Stimulated activated effector memory CD8-positive, alpha-beta T cell treated with anti-CD3 and anti-CD28 coated beads, Interleukin-12 subunit alpha, Interleukin-12 subunit beta, amount 100 ng/mL, for 72 hours (primary cell): ENCODE measurements at regions not wholly inside any gene's neighbourhood (a gene's known extent, or its start where the extent isn't known, plus 50 kb on each side); places are given as distances from the start of the nearest gene placed in this dataset.
"Not testable (repeated sequence)": the region's sequence is repeated elsewhere in the genome, so short reads cannot be mapped to it uniquely, and the experiment has no call there.

Source experiments
- ATAC-seq: fragments of 150-1000 bp; cut with Tn5 transposase; 2 replicates; pipeline ENCODE4 v1.10.0; 2021
- DNase-seq, 2 donors: peaks; one replicate each; pipeline ENCODE4 v3.0.0; 2021 to 2022; ENCODE audit warnings: low spot score in 2 of 2
- H3K27ac Mint-ChIP-seq: one replicate; pipeline ENCODE4 v1.8.0; 2022; ENCODE audit warnings: mild to moderate bottlenecking, mixed read lengths
- H3K36me3 Mint-ChIP-seq: one replicate; pipeline ENCODE4 v1.8.0; 2022; ENCODE audit warnings: mild to moderate bottlenecking, mixed read lengths
- H3K4me1 Mint-ChIP-seq: one replicate; pipeline ENCODE4 v1.8.0; 2022; ENCODE audit warnings: mixed read lengths
- H3K4me3 Mint-ChIP-seq: one replicate; pipeline ENCODE4 v1.8.0; 2022; ENCODE audit warnings: mild to moderate bottlenecking, mixed read lengths
- H3K9me3 Mint-ChIP-seq: one replicate; pipeline ENCODE4 v1.8.0; 2022; ENCODE audit warnings: mixed read lengths

DNA sequence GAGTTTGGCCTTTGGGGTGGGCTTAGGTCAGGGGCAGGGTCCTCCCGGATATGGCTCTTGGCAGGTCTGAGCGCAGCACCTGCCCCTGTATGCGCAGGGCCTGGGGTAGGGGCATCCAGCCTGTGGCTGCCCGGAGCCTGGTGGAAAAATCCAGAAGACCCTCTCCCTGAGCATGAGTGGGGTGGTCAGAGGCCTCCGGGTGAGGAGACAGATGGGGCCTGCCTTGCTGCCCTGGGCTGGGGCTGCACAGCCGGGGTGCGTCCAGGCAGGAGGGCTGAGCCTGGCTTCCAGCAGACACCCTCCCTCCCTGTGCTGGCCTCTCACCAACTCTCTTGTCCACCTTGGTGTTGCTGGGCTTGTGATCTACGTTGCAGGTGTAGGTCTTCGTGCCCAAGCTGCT, 99.1 kb downstream of the TMEM121 start:
- H3K4me1 Mint-ChIP-seq, ATAC-seq, H3K36me3 Mint-ChIP-seq, H3K4me3 Mint-ChIP-seq, DNase-seq, H3K9me3 Mint-ChIP-seq: not testable (repeated sequence)
- peak overlapping the region; percentile 58 for H3K27ac Mint-ChIP-seq

DNA sequence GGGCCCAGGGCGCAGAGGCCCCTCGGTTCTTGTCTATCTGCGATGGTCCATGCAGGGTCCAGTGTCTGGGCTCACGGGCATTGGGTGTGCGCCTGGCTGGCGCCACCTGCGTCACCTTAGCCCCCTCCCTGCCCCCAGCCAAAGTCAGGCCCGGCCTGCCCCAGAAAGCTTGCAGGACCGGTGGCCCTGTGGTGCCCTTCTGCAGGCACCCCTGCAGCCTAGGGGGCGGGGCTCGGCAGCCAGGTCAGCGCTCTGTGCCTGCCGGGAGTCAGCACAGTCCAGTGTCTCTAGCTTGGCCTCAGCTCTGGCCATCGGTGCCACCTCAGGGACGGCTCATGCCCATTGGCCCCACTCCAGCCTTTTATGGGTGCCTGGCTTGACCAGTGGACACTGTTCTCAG, 99.7 kb downstream of the TMEM121 start:
- not testable (repeated sequence) for DNase-seq, H3K4me1 Mint-ChIP-seq, H3K4me3 Mint-ChIP-seq, H3K9me3 Mint-ChIP-seq, H3K27ac Mint-ChIP-seq, H3K36me3 Mint-ChIP-seq
- peak; percentile 14 for ATAC-seq

DNA sequence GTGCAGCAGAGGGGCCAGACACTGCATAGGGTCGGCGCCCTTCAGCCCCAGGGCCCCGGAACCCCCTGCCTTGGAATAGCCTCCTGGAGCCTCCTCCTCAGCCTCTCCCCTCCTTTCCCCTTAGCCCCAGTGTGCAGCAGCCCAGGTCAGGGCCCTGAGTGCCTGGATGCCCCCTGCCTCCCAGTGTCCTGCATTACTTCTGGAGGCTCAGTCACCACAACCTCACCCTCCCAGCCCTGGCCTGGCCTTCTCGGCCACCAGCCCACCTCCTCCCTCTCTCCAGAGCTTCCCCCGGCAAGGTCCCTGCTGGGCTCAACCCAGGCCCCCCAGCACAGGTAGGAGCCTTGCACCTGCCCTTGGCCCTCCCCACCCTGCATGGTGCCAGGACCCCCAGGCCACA, 100.3 kb downstream of the TMEM121 start:
- H3K9me3 Mint-ChIP-seq, H3K36me3 Mint-ChIP-seq, DNase-seq, H3K27ac Mint-ChIP-seq, H3K4me3 Mint-ChIP-seq, H3K4me1 Mint-ChIP-seq: not testable (repeated sequence)
- peak; percentile 39 for ATAC-seq

DNA sequence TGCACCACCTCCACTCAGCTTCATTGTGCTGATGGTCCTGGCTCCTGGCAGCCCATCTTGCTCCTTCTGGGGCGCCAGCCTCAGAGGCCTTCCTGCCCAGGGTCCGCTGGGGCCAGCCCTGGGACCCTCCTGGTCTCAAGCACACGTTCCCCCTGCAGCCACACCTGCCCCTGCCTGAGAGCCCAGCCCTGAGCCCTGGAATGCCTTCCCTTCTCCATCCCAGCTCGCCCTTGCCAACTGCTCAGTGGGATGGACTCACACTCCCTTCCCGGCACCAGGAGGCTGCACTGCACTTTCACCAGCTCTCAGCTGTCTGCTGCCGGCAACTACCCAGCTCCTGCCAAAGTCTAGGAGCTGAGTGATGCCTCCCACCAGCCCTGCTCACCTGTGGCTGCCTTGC, 100.9 kb downstream of the TMEM121 start:
- DNase-seq, H3K4me1 Mint-ChIP-seq, H3K4me3 Mint-ChIP-seq, ATAC-seq, H3K36me3 Mint-ChIP-seq, H3K27ac Mint-ChIP-seq, H3K9me3 Mint-ChIP-seq: not testable (repeated sequence)

- H3K9me3 Mint-ChIP-seq: no peaks in the 10 kb centered on the region
- no peak overlapping the region for H3K27ac Mint-ChIP-seq
- H3K4me3 Mint-ChIP-seq: no peak overlapping the region
- DNase-seq: no peak
- ATAC-seq: no peak
- no peaks in the 10 kb centered on the region for H3K36me3 Mint-ChIP-seq
- peaks cover 5% of the 10 kb centered on the region for H3K4me1 Mint-ChIP-seq
Measured at GRCh38 chr14:105627701-105628100, 101.3 kb downstream of the TMEM121 start.

- ATAC-seq, H3K27ac Mint-ChIP-seq, H3K36me3 Mint-ChIP-seq, H3K4me3 Mint-ChIP-seq, DNase-seq, H3K4me1 Mint-ChIP-seq, H3K9me3 Mint-ChIP-seq: not testable (repeated sequence)
Measured at GRCh38 chr14:105628126-105628525, 101.7 kb downstream of the TMEM121 start.

- H3K9me3 Mint-ChIP-seq, H3K4me3 Mint-ChIP-seq, H3K36me3 Mint-ChIP-seq, DNase-seq, H3K27ac Mint-ChIP-seq, H3K4me1 Mint-ChIP-seq: not testable (repeated sequence)
- ATAC-seq: peak; percentile 33
Measured at GRCh38 chr14:105628531-105629067, 102.2 kb downstream of the TMEM121 start.

DNA sequence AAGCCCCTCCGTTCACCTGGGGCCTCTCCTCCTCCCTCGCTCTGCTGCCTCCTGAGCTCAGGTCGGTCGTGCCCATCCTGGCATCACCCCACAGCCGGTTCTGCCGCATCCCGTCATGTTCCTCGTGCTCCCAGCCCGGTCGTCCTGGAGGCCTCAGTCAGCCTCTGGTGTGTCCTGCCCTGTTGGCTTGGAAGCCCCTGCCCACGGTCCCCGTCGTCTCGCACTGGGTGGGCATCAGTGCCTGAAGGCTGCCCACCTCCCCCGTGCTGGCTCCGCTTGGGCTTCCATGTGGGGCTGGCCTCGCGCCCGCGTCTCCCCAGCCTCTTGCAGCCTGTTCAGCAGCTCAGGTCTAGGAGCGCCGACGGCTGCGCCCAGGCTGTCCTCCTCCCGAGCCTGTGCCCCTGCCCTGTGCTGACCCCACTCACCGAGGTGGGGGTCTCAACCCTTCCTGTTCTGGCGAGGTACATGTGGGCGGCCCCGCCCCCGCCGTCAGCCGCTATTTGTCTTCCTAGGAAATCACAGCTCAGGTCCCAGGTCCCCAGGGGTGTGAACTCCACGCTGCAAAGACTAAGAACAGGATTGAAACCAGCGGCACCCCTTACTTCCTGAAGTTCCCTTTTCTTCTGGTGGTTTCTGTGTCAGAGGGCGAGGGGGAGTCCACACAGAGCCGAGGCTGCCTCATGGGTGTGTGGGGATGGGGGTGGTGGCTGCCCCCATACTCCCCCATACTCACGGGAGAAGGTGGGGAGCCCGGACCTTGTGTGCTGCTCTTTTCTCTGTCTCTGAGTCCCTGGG, 102.9 kb downstream of the TMEM121 start:
- H3K9me3 Mint-ChIP-seq, H3K4me3 Mint-ChIP-seq, DNase-seq, H3K27ac Mint-ChIP-seq, H3K4me1 Mint-ChIP-seq, H3K36me3 Mint-ChIP-seq, ATAC-seq: not testable (repeated sequence)

DNA sequence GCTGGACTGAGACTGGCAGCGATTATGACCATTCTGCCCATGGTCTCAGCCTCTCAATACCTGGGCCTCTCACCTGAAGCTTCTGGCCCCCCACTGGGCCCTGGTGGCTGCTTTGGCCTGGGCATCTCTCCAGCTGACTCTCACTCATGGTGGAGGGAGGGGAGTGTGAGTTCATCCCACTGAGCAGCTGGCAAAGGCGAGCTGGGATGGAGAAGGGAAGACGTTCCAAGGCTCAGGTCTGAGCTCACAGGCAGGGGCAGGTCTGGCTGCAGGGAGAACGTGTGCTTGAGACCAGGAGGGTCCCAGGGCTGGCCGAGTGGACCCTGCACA, 103.5 kb downstream of the TMEM121 start:
- no peak for DNase-seq
- no peaks in the 10 kb centered on the region for H3K9me3 Mint-ChIP-seq
- peaks cover 5% of the 10 kb centered on the region for H3K4me1 Mint-ChIP-seq
- ATAC-seq: no peak
- H3K36me3 Mint-ChIP-seq: no peaks in the 10 kb centered on the region
- H3K4me3 Mint-ChIP-seq: no peak overlapping the region
- H3K27ac Mint-ChIP-seq: no peak overlapping the region

DNA sequence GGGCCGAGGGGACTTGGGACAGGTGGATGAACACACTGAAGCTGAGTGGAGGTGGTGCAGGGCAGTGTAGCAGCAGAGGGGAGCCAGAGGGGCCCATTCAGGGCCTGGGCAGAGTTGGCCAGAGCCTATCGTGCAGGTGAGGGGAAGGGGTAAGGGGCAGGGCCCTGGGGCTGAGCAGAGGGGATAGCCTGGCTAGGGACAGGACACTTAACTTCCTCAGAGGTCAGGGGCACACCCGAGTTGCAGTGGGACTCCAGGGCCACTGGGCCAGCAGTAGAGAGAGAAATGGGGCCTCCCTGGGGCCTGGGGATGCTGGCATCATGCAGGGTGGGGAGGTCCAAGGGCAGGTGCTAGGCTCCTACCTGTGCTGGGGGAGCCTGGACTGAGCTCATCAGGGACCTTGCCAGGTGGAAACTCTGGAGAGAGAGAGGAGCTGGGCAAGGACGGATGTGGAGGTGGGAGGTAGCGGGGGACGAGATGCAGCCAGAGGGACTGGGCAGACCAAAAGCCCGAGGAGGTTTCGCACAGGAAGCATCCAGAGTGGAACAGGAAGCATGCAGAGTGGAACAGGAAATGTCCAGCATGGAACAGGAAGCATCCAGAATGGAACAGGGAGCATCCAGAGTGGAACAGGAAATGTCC, 104.0 kb downstream of the TMEM121 start:
- not testable (repeated sequence) for H3K36me3 Mint-ChIP-seq, H3K4me1 Mint-ChIP-seq, H3K9me3 Mint-ChIP-seq, H3K27ac Mint-ChIP-seq, H3K4me3 Mint-ChIP-seq, ATAC-seq, DNase-seq

- H3K4me3 Mint-ChIP-seq, ATAC-seq, H3K27ac Mint-ChIP-seq, DNase-seq, H3K9me3 Mint-ChIP-seq, H3K36me3 Mint-ChIP-seq, H3K4me1 Mint-ChIP-seq: not testable (repeated sequence)
Measured at GRCh38 chr14:105630935-105631779, 104.8 kb downstream of the TMEM121 start.

GRCh38 chr14:105632010-105632409, 105.6 kb downstream of the TMEM121 start:
- Mint-ChIP-seq H3K27ac (no peak overlapping the region), H3K4me1 (peaks cover 5% of the 10 kb centered on the region), H3K9me3 (no peaks in the 10 kb centered on the region), H3K36me3 (no peaks in the 10 kb centered on the region), H3K4me3 (no peak overlapping the region)
- no peak for DNase-seq
- no peak for ATAC-seq

DNA sequence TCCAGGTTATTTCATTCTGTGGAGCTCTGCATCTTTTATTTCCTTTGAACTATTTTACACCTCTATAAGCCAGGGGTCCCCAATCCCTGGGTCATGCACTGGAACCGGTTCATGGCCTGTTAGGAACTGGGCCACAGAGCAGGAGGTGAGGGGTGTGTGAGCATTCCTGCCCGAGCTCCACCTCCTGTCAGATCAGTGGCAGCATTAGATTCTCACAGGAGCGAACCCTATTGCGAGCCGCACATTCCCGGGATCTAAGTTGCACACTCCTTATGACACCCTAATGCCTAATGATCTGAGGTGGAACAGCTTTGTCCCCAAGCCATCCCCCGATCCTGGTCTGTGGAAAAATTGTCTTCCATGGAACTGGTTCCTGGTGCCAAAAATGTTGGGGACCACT, 107.2 kb downstream of the TMEM121 start:
- DNase-seq, H3K4me3 Mint-ChIP-seq, H3K27ac Mint-ChIP-seq, ATAC-seq, H3K36me3 Mint-ChIP-seq, H3K4me1 Mint-ChIP-seq, H3K9me3 Mint-ChIP-seq: not testable (repeated sequence)

DNA sequence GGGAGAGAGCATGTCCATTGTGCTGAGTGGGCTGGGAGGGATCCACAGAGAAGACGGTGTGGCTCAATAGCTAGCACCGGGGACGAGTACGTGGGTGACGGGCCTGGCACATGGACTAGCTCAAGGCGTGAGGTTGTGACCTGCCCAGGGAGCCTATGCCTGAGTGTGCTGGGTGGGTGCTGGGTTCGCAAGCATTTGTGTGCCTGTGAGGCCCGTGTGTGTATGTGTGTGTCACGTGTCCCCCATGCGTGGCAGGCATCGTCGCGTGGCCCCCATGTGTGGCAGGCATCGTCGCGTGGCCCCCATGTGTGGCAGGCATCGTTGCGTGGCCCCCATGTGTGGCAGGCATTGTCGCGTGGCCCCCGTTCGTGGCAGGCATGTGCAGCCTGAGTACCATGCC, 109.2 kb downstream of the TMEM121 start:
- no peak overlapping the region for H3K4me3 Mint-ChIP-seq
- no peak overlapping the region for H3K27ac Mint-ChIP-seq
- no peaks in the 10 kb centered on the region for H3K9me3 Mint-ChIP-seq
- DNase-seq: no peak
- no peak for ATAC-seq
- no peaks in the 10 kb centered on the region for H3K4me1 Mint-ChIP-seq
- no peaks in the 10 kb centered on the region for H3K36me3 Mint-ChIP-seq

DNA sequence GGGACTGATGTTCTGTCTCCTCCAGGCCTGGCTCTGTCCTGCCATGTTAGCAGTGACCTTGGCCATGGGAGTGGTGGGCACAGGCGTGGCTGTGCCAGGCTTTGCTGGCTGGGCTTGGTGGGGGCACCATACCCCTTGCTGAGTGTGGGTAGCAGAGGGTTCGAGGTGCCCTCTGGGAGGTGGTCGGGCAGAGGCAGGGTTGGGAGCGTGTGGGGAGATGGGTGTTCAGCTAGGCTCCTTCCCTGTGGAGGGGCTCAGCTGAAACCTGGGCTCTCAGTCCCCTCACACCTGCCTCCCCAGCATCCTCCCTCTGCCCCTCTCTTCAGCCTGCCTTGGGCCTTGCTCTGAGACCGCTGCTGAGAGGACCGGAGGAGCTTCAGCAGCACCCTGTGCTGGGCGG, 109.6 kb downstream of the TMEM121 start:
- H3K4me3 Mint-ChIP-seq, H3K27ac Mint-ChIP-seq, H3K9me3 Mint-ChIP-seq, ATAC-seq, H3K4me1 Mint-ChIP-seq, DNase-seq, H3K36me3 Mint-ChIP-seq: not testable (repeated sequence)
